ENCODE measurements at regions not wholly inside any gene's neighbourhood (a gene's known extent, or its start where the extent isn't known, plus 50 kb on each side); places are given as distances from the start of the nearest gene placed in this dataset.
"Not testable (repeated sequence)": the region's sequence is repeated elsewhere in the genome, so short reads cannot be mapped to it uniquely, and the experiment has no call there.

- DNase-seq: no peak
- H3K36me3 Mint-ChIP-seq: no peaks in the 10 kb centered on the region
- no peaks in the 10 kb centered on the region for H3K4me1 Mint-ChIP-seq
- peaks cover 4 to 54% (median 15%) of the 10 kb centered on the region in 6 donors for H3K9me3 Mint-ChIP-seq
- H3K4me3 Mint-ChIP-seq: no peak overlapping the region
- H3K27me3 Mint-ChIP-seq (ENCODE audit: low read depth in 3 of 3): no peaks in the 10 kb centered on the region
- H3K27ac Mint-ChIP-seq: no peak overlapping the region
Measured at GRCh38 chr2:82793711-82794435, 1665.2 kb downstream of the SUCLG1 start.

GRCh38 chr2:82792316-82792715 lies 1666.8 kb downstream of the SUCLG1 start:
- Mint-ChIP-seq H3K9me3 (peaks cover 3 to 55% (median 19%) of the 10 kb centered on the region in 6 donors), H3K27ac (no peak overlapping the region), H3K4me1 (no peaks in the 10 kb centered on the region), H3K27me3 (ENCODE audit: low read depth in 3 of 3) (no peaks in the 10 kb centered on the region), H3K36me3 (no peaks in the 10 kb centered on the region), H3K4me3 (no peak overlapping the region)
- no peak for DNase-seq

GRCh38 chr2:82790206-82791021 lies 1668.7 kb downstream of the SUCLG1 start:
- no peak for DNase-seq
- H3K27ac Mint-ChIP-seq: no peak overlapping the region
- no peak overlapping the region for H3K4me3 Mint-ChIP-seq
- H3K4me1 Mint-ChIP-seq: no peaks in the 10 kb centered on the region
- no peaks in the 10 kb centered on the region for H3K36me3 Mint-ChIP-seq
- H3K9me3 Mint-ChIP-seq: peaks cover 2 to 54% (median 17%) of the 10 kb centered on the region in 6 donors
- H3K27me3 Mint-ChIP-seq (ENCODE audit: low read depth in 3 of 3): no peaks in the 10 kb centered on the region

DNA sequence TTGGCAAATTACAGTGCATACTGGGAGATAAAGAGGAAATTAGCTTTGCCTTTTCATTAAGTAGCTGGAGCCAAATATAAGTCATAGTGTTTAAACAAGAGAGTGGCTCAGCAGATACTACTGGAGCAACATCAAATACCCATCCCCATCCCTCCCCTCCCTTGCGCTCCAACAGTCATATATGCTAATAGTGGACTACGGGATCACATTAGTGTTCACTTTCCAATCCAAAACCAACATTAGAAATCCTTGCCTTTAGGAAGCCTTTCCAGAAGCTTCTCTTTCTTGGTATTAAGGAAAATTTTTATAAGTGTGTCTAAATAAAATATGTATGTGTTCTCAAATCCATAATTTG lies 1669.3 kb downstream of the SUCLG1 start:
- no peaks in the 10 kb centered on the region for H3K27me3 Mint-ChIP-seq (ENCODE audit: low read depth in 3 of 3)
- H3K9me3 Mint-ChIP-seq: peaks cover 2 to 54% (median 18%) of the 10 kb centered on the region in 6 donors
- H3K36me3 Mint-ChIP-seq: no peaks in the 10 kb centered on the region
- H3K27ac Mint-ChIP-seq: no peak overlapping the region
- H3K4me1 Mint-ChIP-seq: no peaks in the 10 kb centered on the region
- DNase-seq: no peak
- H3K4me3 Mint-ChIP-seq: no peak overlapping the region

- DNase-seq: no peak
- Mint-ChIP-seq H3K27ac (no peak overlapping the region), H3K36me3 (no peaks in the 10 kb centered on the region), H3K4me1 (no peaks in the 10 kb centered on the region), H3K9me3 (peaks cover 0 to 47% (median 14%) of the 10 kb centered on the region in 6 donors), H3K4me3 (no peak overlapping the region), H3K27me3 (ENCODE audit: low read depth in 3 of 3) (peaks cover 0 to under 1% (median 0%) of the 10 kb centered on the region in 3 donors)
Measured at GRCh38 chr2:82781176-82781915, 1677.7 kb downstream of the SUCLG1 start.

DNA sequence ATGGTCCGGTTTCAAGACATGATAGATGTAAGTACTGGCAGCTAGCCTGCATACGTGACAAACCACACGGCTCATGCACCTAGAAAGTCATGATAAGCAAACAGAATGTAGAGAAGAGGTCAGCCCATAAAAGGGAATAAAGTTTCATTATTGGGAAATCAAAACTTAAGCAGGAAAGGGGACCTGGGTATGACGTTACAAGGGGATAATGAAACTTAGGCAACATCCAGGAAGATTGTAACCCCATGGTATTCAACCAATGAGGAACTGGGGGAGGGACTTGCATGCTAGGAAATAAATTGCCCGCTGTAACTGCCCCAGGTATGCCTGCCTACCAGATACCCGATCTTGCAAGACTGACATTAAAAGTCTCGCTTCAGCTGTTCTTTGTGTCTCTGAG lies 1679.0 kb downstream of the SUCLG1 start:
- peaks cover 0 to 59% (median 21%) of the 10 kb centered on the region in 6 donors for H3K9me3 Mint-ChIP-seq
- H3K36me3 Mint-ChIP-seq: no peaks in the 10 kb centered on the region
- DNase-seq: no peak
- H3K4me1 Mint-ChIP-seq: no peaks in the 10 kb centered on the region
- H3K27me3 Mint-ChIP-seq (ENCODE audit: low read depth in 3 of 3): peaks cover 0 to 2% (median 2%) of the 10 kb centered on the region in 3 donors
- no peak overlapping the region for H3K27ac Mint-ChIP-seq
- H3K4me3 Mint-ChIP-seq: no peak overlapping the region

DNA sequence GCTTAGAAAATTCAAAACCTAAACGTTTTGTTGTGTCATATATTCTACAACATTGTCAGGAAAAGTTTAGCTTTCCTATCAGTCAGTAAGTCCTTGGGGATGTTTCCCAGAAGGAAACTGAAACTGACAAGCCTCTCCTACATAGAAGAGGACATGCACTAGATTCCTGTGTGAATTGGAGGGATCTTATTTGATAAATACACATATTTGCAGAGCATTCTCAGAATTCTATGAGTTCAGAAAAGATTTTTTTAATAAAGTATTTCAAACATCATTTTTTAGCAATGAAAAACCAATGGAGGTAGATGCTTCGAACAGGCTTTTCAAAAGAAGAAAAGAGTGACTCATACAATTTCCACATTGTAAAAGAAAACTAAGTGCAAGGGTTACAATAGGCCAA lies 1706.7 kb downstream of the SUCLG1 start:
- H3K36me3 Mint-ChIP-seq: peaks cover 0 to 3% (median 0%) of the 10 kb centered on the region in 3 donors
- H3K9me3 Mint-ChIP-seq: peaks cover 37 to 61% (median 44%) of the 10 kb centered on the region in 6 donors
- no peaks in the 10 kb centered on the region for H3K4me1 Mint-ChIP-seq
- DNase-seq: no peak
- H3K27ac Mint-ChIP-seq: no peak overlapping the region
- no peak overlapping the region for H3K4me3 Mint-ChIP-seq
- no peaks in the 10 kb centered on the region for H3K27me3 Mint-ChIP-seq (ENCODE audit: low read depth in 3 of 3)

DNA sequence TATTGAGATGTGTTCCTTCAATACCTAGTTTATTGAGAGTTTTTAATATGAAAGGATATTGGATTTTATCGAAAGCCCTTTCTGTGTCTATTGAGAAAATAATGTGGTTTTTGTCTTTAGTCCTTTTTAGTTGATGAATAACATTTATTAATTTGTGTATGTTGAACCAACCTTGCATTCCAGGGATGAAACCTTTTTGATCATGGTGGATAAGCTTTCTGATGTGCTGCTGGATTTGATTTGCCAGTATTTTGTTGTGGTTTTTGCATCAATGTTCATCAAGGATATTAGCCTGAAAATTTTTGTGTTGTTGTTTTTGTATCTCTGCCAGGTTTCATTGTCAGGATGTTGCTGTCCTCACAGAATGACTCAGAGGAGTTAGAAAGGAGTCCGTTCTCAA lies 1710.4 kb downstream of the SUCLG1 start:
- no peak overlapping the region for H3K27ac Mint-ChIP-seq
- peaks cover 0 to 3% (median 0%) of the 10 kb centered on the region in 3 donors for H3K36me3 Mint-ChIP-seq
- no peak overlapping the region for H3K4me3 Mint-ChIP-seq
- no peak for DNase-seq
- no peaks in the 10 kb centered on the region for H3K27me3 Mint-ChIP-seq (ENCODE audit: low read depth in 3 of 3)
- H3K4me1 Mint-ChIP-seq: no peaks in the 10 kb centered on the region
- peaks cover 36 to 58% (median 50%) of the 10 kb centered on the region in 6 donors for H3K9me3 Mint-ChIP-seq

GRCh38 chr2:82740527-82740926 lies 1718.6 kb downstream of the SUCLG1 start:
- no peak for DNase-seq
- no peaks in the 10 kb centered on the region for H3K27me3 Mint-ChIP-seq (ENCODE audit: low read depth in 3 of 3)
- no peak overlapping the region for H3K4me3 Mint-ChIP-seq
- H3K4me1 Mint-ChIP-seq: no peaks in the 10 kb centered on the region
- peaks cover 6 to 41% (median 25%) of the 10 kb centered on the region in 6 donors for H3K9me3 Mint-ChIP-seq
- H3K36me3 Mint-ChIP-seq: no peaks in the 10 kb centered on the region
- H3K27ac Mint-ChIP-seq: no peak overlapping the region

DNA sequence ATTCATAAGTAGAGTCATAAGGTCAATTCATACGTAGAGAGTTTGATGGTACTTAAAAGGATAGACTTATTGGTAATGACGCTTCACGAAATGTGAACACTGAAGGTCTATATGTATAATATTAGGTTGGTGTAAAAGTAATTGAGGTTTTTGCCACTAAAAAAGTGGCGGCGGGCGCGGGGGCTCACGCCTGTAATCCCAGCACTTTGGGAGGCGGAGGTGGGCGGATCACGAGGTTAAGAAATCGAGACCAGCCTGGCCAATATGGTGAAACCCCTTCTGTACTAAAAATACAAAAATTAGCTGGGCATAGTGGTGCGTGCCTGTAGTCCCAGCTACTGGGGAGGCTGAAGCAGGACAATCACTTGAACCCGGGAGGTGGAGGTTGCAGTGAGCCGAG lies 1721.1 kb downstream of the SUCLG1 start:
- H3K27ac Mint-ChIP-seq; H3K27me3 Mint-ChIP-seq (ENCODE audit: low read depth in 3 of 3); H3K36me3 Mint-ChIP-seq; DNase-seq; H3K4me3 Mint-ChIP-seq; H3K4me1 Mint-ChIP-seq: not testable (repeated sequence)
- H3K9me3 Mint-ChIP-seq: peaks cover 4 to 34% (median 23%) of the 10 kb centered on the region in 6 donors

GRCh38 chr2:82735336-82735735 lies 1723.7 kb downstream of the SUCLG1 start:
- DNase-seq: no peak
- no peaks in the 10 kb centered on the region for H3K4me1 Mint-ChIP-seq
- no peaks in the 10 kb centered on the region for H3K27me3 Mint-ChIP-seq (ENCODE audit: low read depth in 3 of 3)
- H3K4me3 Mint-ChIP-seq: no peak overlapping the region
- H3K36me3 Mint-ChIP-seq: peaks cover 0 to 6% (median 0%) of the 10 kb centered on the region in 3 donors
- no peak overlapping the region for H3K27ac Mint-ChIP-seq
- peaks cover 5 to 49% (median 30%) of the 10 kb centered on the region in 6 donors for H3K9me3 Mint-ChIP-seq

GRCh38 chr2:82731824-82732223 lies 1727.3 kb downstream of the SUCLG1 start:
- H3K36me3 Mint-ChIP-seq: peaks cover 0 to 6% (median 0%) of the 10 kb centered on the region in 3 donors
- H3K27ac Mint-ChIP-seq: no peak overlapping the region
- H3K4me1 Mint-ChIP-seq: no peaks in the 10 kb centered on the region
- no peak overlapping the region for H3K4me3 Mint-ChIP-seq
- DNase-seq: no peak
- no peaks in the 10 kb centered on the region for H3K27me3 Mint-ChIP-seq (ENCODE audit: low read depth in 3 of 3)
- peaks cover 3 to 58% (median 31%) of the 10 kb centered on the region in 6 donors for H3K9me3 Mint-ChIP-seq

GRCh38 chr2:82730811-82731210 lies 1728.3 kb downstream of the SUCLG1 start:
- H3K27me3 Mint-ChIP-seq (ENCODE audit: low read depth in 3 of 3): no peaks in the 10 kb centered on the region
- DNase-seq: no peak
- H3K9me3 Mint-ChIP-seq: peaks cover 3 to 52% (median 25%) of the 10 kb centered on the region in 6 donors
- no peak overlapping the region for H3K4me3 Mint-ChIP-seq
- H3K4me1 Mint-ChIP-seq: no peaks in the 10 kb centered on the region
- no peak overlapping the region for H3K27ac Mint-ChIP-seq
- H3K36me3 Mint-ChIP-seq: peaks cover 0 to 6% (median 0%) of the 10 kb centered on the region in 3 donors

DNA sequence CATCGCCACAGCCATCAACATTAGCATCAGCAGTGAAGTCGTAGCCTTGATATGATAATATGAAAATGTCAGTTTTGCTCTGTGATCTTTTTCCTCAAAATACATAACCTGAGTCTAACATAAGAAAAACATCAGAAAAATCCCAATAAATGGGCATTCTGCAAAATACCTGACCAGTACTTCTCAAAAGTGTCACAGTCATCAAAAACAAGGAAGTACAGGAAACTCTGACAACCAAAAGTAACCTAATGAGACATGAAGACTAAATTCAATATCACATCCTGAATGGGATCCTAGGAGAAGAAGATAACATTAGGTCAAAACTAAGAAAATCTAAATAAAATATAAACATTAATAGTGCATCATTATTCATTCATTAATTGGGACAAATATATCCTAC lies 1731.0 kb downstream of the SUCLG1 start:
- no peak overlapping the region for H3K27ac Mint-ChIP-seq
- DNase-seq: no peak
- H3K9me3 Mint-ChIP-seq: peaks cover 3 to 49% (median 23%) of the 10 kb centered on the region in 6 donors
- H3K4me3 Mint-ChIP-seq: no peak overlapping the region
- peaks cover 0 to 6% (median 0%) of the 10 kb centered on the region in 3 donors for H3K36me3 Mint-ChIP-seq
- no peaks in the 10 kb centered on the region for H3K27me3 Mint-ChIP-seq (ENCODE audit: low read depth in 3 of 3)
- H3K4me1 Mint-ChIP-seq: no peaks in the 10 kb centered on the region
